Neutrophil (primary cell): ENCODE measurements at regions not wholly inside any gene's neighbourhood (a gene's known extent, or its start where the extent isn't known, plus 50 kb on each side); places are given as distances from the start of the nearest gene placed in this dataset.

ENCODE experiments used
- H3K27ac ChIP-seq: fragments of 200-600 bp; sonication (generic); 2 replicates; pipeline ENCODE4 v1.5.1; 2016; ENCODE audit warnings: mild to moderate bottlenecking, moderate library complexity
- H3K27me3 ChIP-seq: fragments of 200-600 bp; sonication (generic); 2 replicates; pipeline ENCODE4 v1.6.0; 2016; ENCODE audit warnings: mild to moderate bottlenecking
- H3K36me3 ChIP-seq: fragments of 200-600 bp; sonication (generic); 2 replicates; pipeline ENCODE4 v1.5.1; 2017
- H3K4me1 ChIP-seq, 2 experiments: fragments of 200-600 bp in 1 of 2; sonication (generic) in 1 of 2; 1 replicate in 1 of 2; 2 replicates in 1 of 2; pipeline versions ENCODE4 v1.5.1 to v1.6.1; 2013 to 2016; ENCODE audit warnings: low read depth in 1 of 2, low read length in 1 of 2, mild to moderate bottlenecking in 1 of 2, moderate library complexity in 1 of 2; ENCODE audit not compliant: control insufficient read depth in 1 of 2, insufficient read depth in 1 of 2
- H3K4me3 ChIP-seq, 2 experiments: fragments of 200-600 bp in 1 of 2; sonication (generic) in 1 of 2; 1 replicate in 1 of 2; 2 replicates in 1 of 2; pipeline ENCODE4 v1.5.1; 2013 to 2016; ENCODE audit warnings: low read depth in 1 of 2, low read length in 1 of 2, mild to moderate bottlenecking in 1 of 2, moderate library complexity in 1 of 2
- H3K9me3 ChIP-seq: fragments of 200-600 bp; sonication (generic); 2 replicates; pipeline ENCODE4 v1.5.1; 2016
- CTCF ChIP-seq: fragments of 200-600 bp; sonication (generic); IDR thresholded peaks from 2 replicates; pipeline ENCODE4 v1.5.1; 2016; ENCODE audit warnings: antibody characterized with exemption

GRCh38 chr4:128579154-128579853 is 230.2 kb upstream of the JADE1 start:
- no peak for TF ChIP-seq CTCF
- no peaks in the 10 kb centered on the region for H3K27me3 ChIP-seq
- no peaks in the 10 kb centered on the region for H3K9me3 ChIP-seq
- no peaks in the 10 kb centered on the region for H3K36me3 ChIP-seq
- no peaks in the 10 kb centered on the region for H3K4me1 ChIP-seq
- H3K4me3 ChIP-seq: no peak overlapping the region
- H3K27ac ChIP-seq: no peak overlapping the region

- H3K27ac ChIP-seq: no peak overlapping the region
These were observed 234.8 kb upstream of the JADE1 start for GRCh38 chr4:128574706-128575105.

GRCh38 chr4:128573781-128574508 is 235.6 kb upstream of the JADE1 start:
- H3K27ac ChIP-seq: no peak overlapping the region

More at GRCh38 chr4:128574706-128575105, 234.8 kb upstream of the JADE1 start:
- peak; percentile 63 for TF ChIP-seq CTCF
- Histone ChIP-seq H3K9me3 (no peaks in the 10 kb centered on the region), H3K36me3 (no peaks in the 10 kb centered on the region), H3K27me3 (no peaks in the 10 kb centered on the region), H3K4me1 (peaks cover 4 to 6% of the 10 kb centered on the region in 2 experiments), H3K4me3 (no peak overlapping the region)

GRCh38 chr4:128572778-128573241 is 236.7 kb upstream of the JADE1 start:
- no peaks in the 10 kb centered on the region for H3K36me3 ChIP-seq
- H3K27ac ChIP-seq: no peak overlapping the region
- peaks cover 4 to 6% of the 10 kb centered on the region in 2 experiments for H3K4me1 ChIP-seq
- TF ChIP-seq CTCF: no peak
- no peaks in the 10 kb centered on the region for H3K9me3 ChIP-seq
- no peaks in the 10 kb centered on the region for H3K27me3 ChIP-seq
- H3K4me3 ChIP-seq: no peak overlapping the region

More at GRCh38 chr4:128573781-128574508, 235.6 kb upstream of the JADE1 start:
- Histone ChIP-seq H3K36me3 (no peaks in the 10 kb centered on the region), H3K4me3 (no peak overlapping the region), H3K27me3 (no peaks in the 10 kb centered on the region), H3K4me1 (peaks cover 4 to 6% of the 10 kb centered on the region in 2 experiments), H3K9me3 (no peaks in the 10 kb centered on the region)
- TF ChIP-seq CTCF: no peak

- no peak overlapping the region for H3K27ac ChIP-seq
- H3K27me3 ChIP-seq: no peaks in the 10 kb centered on the region
- H3K36me3 ChIP-seq: no peaks in the 10 kb centered on the region
- no peaks in the 10 kb centered on the region for H3K9me3 ChIP-seq
- H3K4me3 ChIP-seq: no peak overlapping the region
- no peak for TF ChIP-seq CTCF
- peaks cover 4 to 6% of the 10 kb centered on the region in 2 experiments for H3K4me1 ChIP-seq
These were observed 237.8 kb upstream of the JADE1 start for GRCh38 chr4:128571747-128572146.
